ENCODE measurements at regions not wholly inside any gene's neighbourhood (a gene's known extent, or its start where the extent isn't known, plus 50 kb on each side); places are given as distances from the start of the nearest gene placed in this dataset.
A peak's percentile ranks its signal among the peaks of the same experiment; 100 is the strongest.
"Not testable (repeated sequence)": the region's sequence is repeated elsewhere in the genome, so short reads cannot be mapped to it uniquely, and the experiment has no call there.

- peak; percentile 50 for DNase-seq (ENCODE audit: low spot score)
These were observed 309.9 kb upstream of the NOX3 start for GRCh38 chr6:155765275-155766194.

GRCh38 chr6:155762649-155763048 lies 307.0 kb upstream of the NOX3 start:
- DNase-seq (ENCODE audit: low spot score) = no peak

- no peak for DNase-seq (ENCODE audit: low spot score)
These were observed 299.8 kb upstream of the NOX3 start for GRCh38 chr6:155755452-155755851.

- DNase-seq (ENCODE audit: low spot score) = not testable (repeated sequence)
These were observed 293.1 kb upstream of the NOX3 start for GRCh38 chr6:155748778-155749177.

- no peak for DNase-seq (ENCODE audit: low spot score)
These were observed 291.9 kb upstream of the NOX3 start for GRCh38 chr6:155747491-155747890.

- DNase-seq (ENCODE audit: low spot score) = no peak
These were observed 285.3 kb upstream of the NOX3 start for GRCh38 chr6:155740781-155741399.

- no peak for DNase-seq (ENCODE audit: low spot score)
These were observed 283.0 kb upstream of the NOX3 start for GRCh38 chr6:155738602-155739105.

- DNase-seq (ENCODE audit: low spot score) = no peak
These were observed 261.7 kb upstream of the NOX3 start for GRCh38 chr6:155717374-155717773.

- no peak for DNase-seq (ENCODE audit: low spot score)
These were observed 255.1 kb upstream of the NOX3 start for GRCh38 chr6:155710704-155711103.

- DNase-seq (ENCODE audit: low spot score) = no peak
These were observed 253.6 kb upstream of the NOX3 start for GRCh38 chr6:155709262-155709661.

GRCh38 chr6:155708100-155708499 lies 252.5 kb upstream of the NOX3 start:
- peak; percentile 5 for DNase-seq (ENCODE audit: low spot score)

GRCh38 chr6:155706806-155707205 lies 251.2 kb upstream of the NOX3 start:
- no peak for DNase-seq (ENCODE audit: low spot score)

- no peak for DNase-seq (ENCODE audit: low spot score)
These were observed 250.7 kb upstream of the NOX3 start for GRCh38 chr6:155706341-155706740.

GRCh38 chr6:155701342-155701741 lies 245.7 kb upstream of the NOX3 start:
- no peak for DNase-seq (ENCODE audit: low spot score)

GRCh38 chr6:155695495-155695894 lies 239.9 kb upstream of the NOX3 start:
- no peak for DNase-seq (ENCODE audit: low spot score)

- DNase-seq (ENCODE audit: low spot score) = no peak
These were observed 238.8 kb upstream of the NOX3 start for GRCh38 chr6:155694419-155694790.

- DNase-seq (ENCODE audit: low spot score) = no peak
These were observed 238.2 kb upstream of the NOX3 start for GRCh38 chr6:155693573-155694418.

- DNase-seq (ENCODE audit: low spot score) = no peak
These were observed 235.2 kb upstream of the NOX3 start for GRCh38 chr6:155690820-155691219.

GRCh38 chr6:155687645-155688044 lies 232.0 kb upstream of the NOX3 start:
- no peak for DNase-seq (ENCODE audit: low spot score)

- DNase-seq (ENCODE audit: low spot score) = no peak
These were observed 229.0 kb upstream of the NOX3 start for GRCh38 chr6:155684416-155685196.

- no peak for DNase-seq (ENCODE audit: low spot score)
These were observed 222.7 kb upstream of the NOX3 start for GRCh38 chr6:155678361-155678760.

GRCh38 chr6:155676346-155676745 lies 220.7 kb upstream of the NOX3 start:
- DNase-seq (ENCODE audit: low spot score) = no peak

All from GM03348 (cell line).